Neural progenitor cell (in vitro differentiated cells): ENCODE measurements at regions not wholly inside any gene's neighbourhood (a gene's known extent, or its start where the extent isn't known, plus 50 kb on each side); places are given as distances from the start of the nearest gene placed in this dataset.

Experiments
- DNase-seq: peaks from one replicate; pipeline ENCODE4 v3.0.0-alpha.2; 2016; ENCODE audit warnings: low spot score
- H2AFZ ChIP-seq: fragments of 200-600 bp; sonication (generic); replicated peaks from 2 replicates; pipeline ENCODE4 v1.6.1; 2016; ENCODE audit warnings: antibody characterized with exemption
- H3F3A ChIP-seq: fragments of 200-600 bp; sonication (generic); 2 replicates; pipeline ENCODE4 v1.6.1; 2016; ENCODE audit warnings: antibody characterized with exemption, low read depth
- H3K27ac ChIP-seq: fragments of 200-600 bp; sonication (generic); 2 replicates; pipeline ENCODE4 v1.5.1; 2016; ENCODE audit warnings: mild to moderate bottlenecking
- H3K27me3 ChIP-seq: fragments of 200-600 bp; sonication (generic); 2 replicates; pipeline ENCODE4 v1.6.1; 2016; ENCODE audit warnings: mild to moderate bottlenecking, moderate library complexity
- H3K36me3 ChIP-seq: fragments of 200-600 bp; sonication (generic); 2 replicates; pipeline ENCODE4 v1.5.1; 2016
- H3K4me1 ChIP-seq: fragments of 200-600 bp; sonication (generic); 2 replicates; pipeline ENCODE4 v1.6.1; 2016; ENCODE audit warnings: mixed run types
- H3K4me2 ChIP-seq: fragments of 200-600 bp; sonication (generic); 2 replicates; pipeline ENCODE4 v1.6.1; 2016
- H3K4me3 ChIP-seq: fragments of 200-600 bp; sonication (generic); 2 replicates; pipeline ENCODE4 v1.5.1; 2016
- H3K79me2 ChIP-seq: fragments of 200-600 bp; sonication (generic); 2 replicates; pipeline ENCODE4 v1.6.1; 2016; ENCODE audit warnings: low read depth
- H3K9ac ChIP-seq: fragments of 200-600 bp; sonication (generic); 2 replicates; pipeline ENCODE4 v1.6.1; 2016
- H3K9me3 ChIP-seq: fragments of 200-600 bp; sonication (generic); 2 replicates; pipeline ENCODE4 v1.5.1; 2016; ENCODE audit warnings: low read depth
- H4K20me1 ChIP-seq: fragments of 200-600 bp; sonication (generic); 2 replicates; pipeline ENCODE4 v1.6.1; 2016; ENCODE audit warnings: low read depth
- H3K27ac Mint-ChIP-seq: 3 replicates; pipeline ENCODE4 v1.8.0; 2021; ENCODE audit warnings: mixed read lengths
- H3K27me3 Mint-ChIP-seq: 2 replicates; pipeline ENCODE4 v1.8.0; 2022; ENCODE audit warnings: low read depth, mild to moderate bottlenecking, inconsistent platforms, moderate library complexity, mixed read lengths; ENCODE audit not compliant: insufficient read depth
- H3K36me3 Mint-ChIP-seq: 3 replicates; pipeline ENCODE4 v1.8.0; 2021; ENCODE audit warnings: mixed read lengths
- H3K4me1 Mint-ChIP-seq: 3 replicates; pipeline ENCODE4 v1.8.0; 2021; ENCODE audit warnings: mixed read lengths
- H3K4me3 Mint-ChIP-seq: 3 replicates; pipeline ENCODE4 v1.8.0; 2021; ENCODE audit warnings: mild to moderate bottlenecking, moderate library complexity, mixed read lengths
- H3K9me3 Mint-ChIP-seq: 3 replicates; pipeline ENCODE4 v1.8.0; 2020; ENCODE audit warnings: mixed read lengths
- CTCF ChIP-seq: fragments of 200-600 bp; sonication (generic); IDR thresholded peaks from 2 replicates; pipeline ENCODE4 v1.5.1; 2017; ENCODE audit warnings: antibody characterized with exemption, mild to moderate bottlenecking
- EZH2 ChIP-seq: fragments of 200-600 bp; sonication (generic); IDR thresholded peaks from 2 replicates; pipeline ENCODE4 v1.6.1; 2017; ENCODE audit warnings: antibody characterized with exemption, mild to moderate bottlenecking, moderate library complexity
- EZH2phosphoT487 ChIP-seq: fragments of 200-600 bp; sonication (generic); IDR thresholded peaks from 2 replicates; pipeline ENCODE4 v1.6.1; 2017; ENCODE audit warnings: antibody characterized with exemption

- Mint-ChIP-seq H3K9me3 (no peaks in the 10 kb centered on the region), H3K27ac (peak overlapping the region; percentile 23), H3K4me1 (no peaks in the 10 kb centered on the region), H3K27me3 (no peaks in the 10 kb centered on the region), H3K36me3 (no peaks in the 10 kb centered on the region), H3K4me3 (no peak overlapping the region)
- Histone ChIP-seq H3K9ac (no peak overlapping the region), H4K20me1 (no peaks in the 10 kb centered on the region), H3K27ac (no peak overlapping the region), H3K9me3 (no peaks in the 10 kb centered on the region), H3K27me3 (no peaks in the 10 kb centered on the region), H3K79me2 (no peaks in the 10 kb centered on the region), H3F3A (no peaks in the 10 kb centered on the region), H3K4me2 (no peak overlapping the region), H3K36me3 (no peaks in the 10 kb centered on the region), H2AFZ (peak overlapping the region; percentile 47), H3K4me3 (no peak overlapping the region), H3K4me1 (peaks cover 5% of the 10 kb centered on the region)
- peak; percentile 6 for DNase-seq
- TF ChIP-seq CTCF (no peak), EZH2 (no peak), EZH2phosphoT487 (no peak)
Observed at GRCh38 chr6:93136111-93136510, 283.2 kb downstream of the EPHA7 start.

- Mint-ChIP-seq H3K9me3 (peaks cover 7% of the 10 kb centered on the region), H3K4me3 (no peak overlapping the region), H3K27ac (no peak overlapping the region), H3K27me3 (no peaks in the 10 kb centered on the region), H3K36me3 (no peaks in the 10 kb centered on the region), H3K4me1 (peaks cover 12% of the 10 kb centered on the region)
- H3K27ac ChIP-seq = peak overlapping the region; percentile 38
- H3K79me2 ChIP-seq = no peaks in the 10 kb centered on the region
- no peaks in the 10 kb centered on the region for H3K36me3 ChIP-seq
- H3K4me3 ChIP-seq = no peak overlapping the region
- H3K9me3 ChIP-seq = no peaks in the 10 kb centered on the region
- H2AFZ ChIP-seq = peak overlapping the region; percentile 89
- peaks cover 35% of the 10 kb centered on the region for H3K4me1 ChIP-seq
- no peaks in the 10 kb centered on the region for H3K27me3 ChIP-seq
- no peaks in the 10 kb centered on the region for H4K20me1 ChIP-seq
- no peak overlapping the region for H3K9ac ChIP-seq
- no peak overlapping the region for H3K4me2 ChIP-seq
- no peak for DNase-seq
- no peaks in the 10 kb centered on the region for H3F3A ChIP-seq
- TF ChIP-seq EZH2 (no peak), CTCF (no peak), EZH2phosphoT487 (no peak)
Observed at GRCh38 chr6:93124006-93124632, 295.2 kb downstream of the EPHA7 start.

- no peaks in the 10 kb centered on the region for H3K27me3 Mint-ChIP-seq
- no peak for DNase-seq
Observed at GRCh38 chr6:93123585-93123984, 295.8 kb downstream of the EPHA7 start.

More at GRCh38 chr6:93123585-93123984, 295.8 kb downstream of the EPHA7 start:
- no peak overlapping the region for H3K27ac ChIP-seq
- Mint-ChIP-seq H3K4me1 (peaks cover 12% of the 10 kb centered on the region), H3K36me3 (no peaks in the 10 kb centered on the region), H3K4me3 (no peak overlapping the region), H3K9me3 (peaks cover 7% of the 10 kb centered on the region), H3K27ac (no peak overlapping the region)
- no peaks in the 10 kb centered on the region for H3K79me2 ChIP-seq
- peak overlapping the region; percentile 18 for H3K4me2 ChIP-seq
- H3K36me3 ChIP-seq = no peaks in the 10 kb centered on the region
- H3K9me3 ChIP-seq = no peaks in the 10 kb centered on the region
- peaks cover 35% of the 10 kb centered on the region for H3K4me1 ChIP-seq
- no peak overlapping the region for H3K4me3 ChIP-seq
- H3K9ac ChIP-seq = no peak overlapping the region
- no peaks in the 10 kb centered on the region for H3F3A ChIP-seq
- TF ChIP-seq EZH2 = no peak
- TF ChIP-seq EZH2phosphoT487 = no peak
- no peak for TF ChIP-seq CTCF
- H2AFZ ChIP-seq = peak overlapping the region; percentile 89
- no peaks in the 10 kb centered on the region for H4K20me1 ChIP-seq
- no peaks in the 10 kb centered on the region for H3K27me3 ChIP-seq
